OCI-LY7 (cell line): ENCODE measurements at regions not wholly inside any gene's neighbourhood (a gene's known extent, or its start where the extent isn't known, plus 50 kb on each side); places are given as distances from the start of the nearest gene placed in this dataset.

ENCODE experiments used
- BruUV-seq: library from RNA; stranded (reverse); fragments of 400-500 nt; replicated peaks from 2 replicates; lab custom pipeline; 2021; lab: Mats Ljungman, UMichigan
- CTCF ChIA-PET: fragments of 300-600 bp; sonication (Branson Sonifier 250); formaldehyde crosslinking; loops from one replicate; lab custom pipeline; 2022; ENCODE audit warnings: antibody characterized with exemption; ENCODE audit not compliant: unreplicated experiment; lab: Charles Lee
- POLR2A ChIA-PET: fragments of 300-600 bp; sonication (Branson Sonifier 250); formaldehyde crosslinking; loops from one replicate; lab custom pipeline; 2022; ENCODE audit warnings: antibody characterized with exemption; lab: Charles Lee
- DNase-seq: peaks from one replicate; pipeline ENCODE4 v3.0.0-alpha.2; 2015; ENCODE audit warnings: low spot score
- H2AFZ ChIP-seq: fragments of 200-600 bp; sonication (generic), shearing (Covaris generic); 2 replicates; pipeline ENCODE4 v1.6.1; 2014; ENCODE audit warnings: mild to moderate bottlenecking, antibody characterized with exemption, low read length, moderate library complexity
- H3K27ac ChIP-seq: fragments of 200-600 bp; sonication (generic); 2 replicates; pipeline ENCODE4 v1.5.1; 2014; ENCODE audit warnings: mixed run types, low read depth, mild to moderate bottlenecking, moderate library complexity, low read length, inconsistent platforms; ENCODE audit not compliant: poor library complexity, severe bottlenecking
- H3K36me3 ChIP-seq: fragments of 200-600 bp; sonication (generic); 2 replicates; pipeline ENCODE4 v1.6.1; 2014; ENCODE audit warnings: mild to moderate bottlenecking, antibody characterized with exemption, low read length, moderate library complexity, mixed read lengths; ENCODE audit not compliant: insufficient read depth
- H3K4me1 ChIP-seq: fragments of 200-600 bp; sonication (generic); 2 replicates; pipeline ENCODE4 v1.5.1; 2014; ENCODE audit warnings: mild to moderate bottlenecking, low read length; ENCODE audit not compliant: insufficient read depth, poor library complexity, severe bottlenecking
- H3K4me2 ChIP-seq: fragments of 200-600 bp; sonication (generic); 2 replicates; pipeline ENCODE4 v1.6.1; 2014; ENCODE audit warnings: mild to moderate bottlenecking, low read length
- H3K4me3 ChIP-seq: fragments of 200-600 bp; sonication (generic); 2 replicates; pipeline ENCODE4 v1.5.1; 2014; ENCODE audit warnings: mild to moderate bottlenecking, low read depth, low read length; ENCODE audit not compliant: poor library complexity, severe bottlenecking
- H3K79me2 ChIP-seq: fragments of 200-600 bp; sonication (generic); 2 replicates; pipeline ENCODE4 v1.6.1; 2016; ENCODE audit warnings: low read depth, mild to moderate bottlenecking, low read length, moderate library complexity, mixed read lengths; ENCODE audit not compliant: insufficient read depth
- H3K9me2 ChIP-seq: fragments of 200-600 bp; sonication (generic); 2 replicates; pipeline ENCODE4 v1.6.1; 2016; ENCODE audit warnings: mild to moderate bottlenecking, low read length, mixed read lengths; ENCODE audit not compliant: insufficient read depth
- H3K9me3 ChIP-seq: fragments of 200-600 bp; sonication (generic); 2 replicates; pipeline ENCODE4 v1.6.1; 2014; ENCODE audit warnings: mild to moderate bottlenecking, mixed run types, low read length, mixed read lengths
- H4K20me1 ChIP-seq: fragments of 200-600 bp; sonication (generic); 2 replicates; pipeline ENCODE4 v1.6.1; 2014; ENCODE audit warnings: mild to moderate bottlenecking, antibody characterized with exemption, low read length, moderate library complexity, mixed read lengths; ENCODE audit not compliant: insufficient read depth
- CTCF ChIP-seq: fragments of 200-600 bp; sonication (generic); conservative IDR thresholded peaks from 2 replicates; pipeline ENCODE4 v1.5.1; 2014; ENCODE audit warnings: mild to moderate bottlenecking, antibody characterized with exemption, low read length, moderate library complexity, mixed read lengths
- EZH2phosphoT487 ChIP-seq: fragments of 200-600 bp; sonication (generic); IDR thresholded peaks from 2 replicates; pipeline ENCODE4 v1.6.1; 2018; ENCODE audit warnings: low read depth, borderline replicate concordance, mild to moderate bottlenecking, mixed run types, antibody characterized with exemption, low read length, moderate library complexity, mixed read lengths
- intact Hi-C: fragments of 100-400 bp; cut with micrococcal nuclease; formaldehyde crosslinking; loops from one replicate; pipeline ENCODE4 v1.10.0; 2022; ENCODE audit not compliant: unreplicated experiment

- Histone ChIP-seq H3K9me3 (no peaks in the 10 kb centered on the region), H2AFZ (no peak overlapping the region), H3K4me3 (no peak overlapping the region), H3K9me2 (no peaks in the 10 kb centered on the region), H3K36me3 (no peaks in the 10 kb centered on the region), H3K4me2 (no peak overlapping the region), H3K4me1 (no peaks in the 10 kb centered on the region), H4K20me1 (no peaks in the 10 kb centered on the region), H3K79me2 (no peaks in the 10 kb centered on the region), H3K27ac (no peak overlapping the region)
- TF ChIP-seq EZH2phosphoT487, result no peak
- no peak for TF ChIP-seq CTCF
- ChIA-PET CTCF (no interaction called here), POLR2A (no interaction called here)
- no TSS peak for BruUV-seq
- no peak for DNase-seq
- intact Hi-C loops, result no loop called here
These were observed 74.6 kb upstream of the CDKN3 start for GRCh38 chr14:54322246-54322645.

- BruUV-seq, result no TSS peak
- ChIA-PET CTCF (no interaction called here), POLR2A (no interaction called here)
These were observed 74.0 kb upstream of the CDKN3 start for GRCh38 chr14:54322701-54323337.

More at GRCh38 chr14:54322701-54323337, 74.0 kb upstream of the CDKN3 start:
- no peak overlapping the region for H3K27ac ChIP-seq
- H3K9me2 ChIP-seq, result no peaks in the 10 kb centered on the region
- no peaks in the 10 kb centered on the region for H3K36me3 ChIP-seq
- no peaks in the 10 kb centered on the region for H3K9me3 ChIP-seq
- no peaks in the 10 kb centered on the region for H4K20me1 ChIP-seq
- no peaks in the 10 kb centered on the region for H3K4me1 ChIP-seq
- no peak overlapping the region for H2AFZ ChIP-seq
- H3K4me2 ChIP-seq, result no peak overlapping the region
- intact Hi-C loops, result no loop called here
- no peak for DNase-seq
- H3K79me2 ChIP-seq, result no peaks in the 10 kb centered on the region
- H3K4me3 ChIP-seq, result no peak overlapping the region
- no peak for TF ChIP-seq EZH2phosphoT487
- no peak for TF ChIP-seq CTCF
